ENCODE measurements at regions not wholly inside any gene's neighbourhood (a gene's known extent, or its start where the extent isn't known, plus 50 kb on each side); places are given as distances from the start of the nearest gene placed in this dataset.

DNA sequence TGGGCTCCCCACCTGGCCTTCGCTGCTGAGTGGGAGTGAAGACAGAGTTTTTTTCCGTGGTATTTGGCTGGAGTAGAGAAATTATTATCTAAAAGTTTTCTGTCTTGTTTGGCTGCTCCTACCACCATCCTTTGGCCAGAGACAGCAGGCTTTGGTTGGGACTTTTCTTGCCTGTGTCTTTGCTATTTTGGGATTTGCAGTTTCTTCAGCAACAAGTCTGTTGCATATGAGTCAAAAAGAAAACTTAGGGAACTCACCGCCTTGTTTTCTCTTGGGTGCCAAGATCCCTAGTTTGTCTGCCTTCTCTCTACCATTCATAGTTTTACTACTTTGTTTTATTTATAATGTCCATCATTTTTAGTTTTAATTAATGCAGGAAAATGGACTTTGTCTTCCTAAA lies 683.8 kb downstream of the DOK5 start:
- 82 to 91% (median 88%) methylated on average over 3 of the region's 3 CpGs for WGBS, 5 donors
- DNase-seq = no peak

DNA sequence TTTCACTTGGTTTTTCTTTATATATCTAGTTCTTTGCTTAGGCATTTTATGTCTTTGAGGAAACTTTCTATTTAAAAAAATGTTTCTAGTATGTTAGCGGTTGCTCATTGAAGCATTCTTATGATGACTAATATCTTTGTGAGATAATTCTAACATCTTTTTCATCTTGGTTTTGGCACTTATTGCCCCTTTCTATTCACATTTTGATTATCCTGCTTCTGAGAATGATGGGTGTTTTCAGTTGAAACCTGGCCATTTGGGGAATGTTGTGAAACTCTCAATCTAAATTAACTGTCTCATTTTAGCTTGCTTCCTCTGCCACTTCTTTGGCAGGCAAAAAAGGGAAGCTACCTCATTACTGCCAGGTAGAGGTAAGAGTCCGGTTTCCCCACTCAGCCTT lies 683.1 kb downstream of the DOK5 start:
- WGBS, 5 donors = 69 to 94% (median 94%) methylated on average over 2 of the region's 2 CpGs
- Histone ChIP-seq H3K4me3 (no peak overlapping the region), H3K4me1 (no peaks in the 10 kb centered on the region), H3K36me3 (no peaks in the 10 kb centered on the region), H3K27me3 (replicated peaks in 1 of 7) (no peaks in the 10 kb centered on the region), H3K27ac (no peak overlapping the region), H3K9me3 (peaks cover 0 to 30% (median 5%) of the 10 kb centered on the region in 8 donors)
- intact Hi-C loops (cut with DNase I; ENCODE audit: low total_unique reads) = no loop called here
- DNase-seq = no peak
- TF ChIP-seq POLR2A (IDR thresholded peaks at IDR 0.05) (no peak), POLR2AphosphoS5 (IDR thresholded peaks at IDR 0.05) (no peak)
- TF ChIP-seq, protein P1, sequence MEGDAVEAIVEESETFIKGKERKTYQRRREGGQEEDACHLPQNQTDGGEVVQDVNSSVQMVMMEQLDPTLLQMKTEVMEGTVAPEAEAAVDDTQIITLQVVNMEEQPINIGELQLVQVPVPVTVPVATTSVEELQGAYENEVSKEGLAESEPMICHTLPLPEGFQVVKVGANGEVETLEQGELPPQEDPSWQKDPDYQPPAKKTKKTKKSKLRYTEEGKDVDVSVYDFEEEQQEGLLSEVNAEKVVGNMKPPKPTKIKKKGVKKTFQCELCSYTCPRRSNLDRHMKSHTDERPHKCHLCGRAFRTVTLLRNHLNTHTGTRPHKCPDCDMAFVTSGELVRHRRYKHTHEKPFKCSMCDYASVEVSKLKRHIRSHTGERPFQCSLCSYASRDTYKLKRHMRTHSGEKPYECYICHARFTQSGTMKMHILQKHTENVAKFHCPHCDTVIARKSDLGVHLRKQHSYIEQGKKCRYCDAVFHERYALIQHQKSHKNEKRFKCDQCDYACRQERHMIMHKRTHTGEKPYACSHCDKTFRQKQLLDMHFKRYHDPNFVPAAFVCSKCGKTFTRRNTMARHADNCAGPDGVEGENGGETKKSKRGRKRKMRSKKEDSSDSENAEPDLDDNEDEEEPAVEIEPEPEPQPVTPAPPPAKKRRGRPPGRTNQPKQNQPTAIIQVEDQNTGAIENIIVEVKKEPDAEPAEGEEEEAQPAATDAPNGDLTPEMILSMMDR (IDR thresholded peaks at IDR 0.05 in 8 of 11, conservative IDR thresholded peaks at IDR 0.05 in 3 of 11) = no peak

More for the DNA sequence above, 683.8 kb downstream of the DOK5 start:
- TF ChIP-seq POLR2AphosphoS5 (IDR thresholded peaks at IDR 0.05) = no peak
- TF ChIP-seq POLR2A (IDR thresholded peaks at IDR 0.05) = no peak
- TF ChIP-seq, protein P1 (IDR thresholded peaks at IDR 0.05 in 8 of 11, conservative IDR thresholded peaks at IDR 0.05 in 3 of 11) = no peak
- H3K36me3 ChIP-seq = no peaks in the 10 kb centered on the region
- no peak overlapping the region for H3K4me3 ChIP-seq
- no peaks in the 10 kb centered on the region for H3K4me1 ChIP-seq
- intact Hi-C loops (cut with DNase I; ENCODE audit: low total_unique reads) = no loop called here
- peaks cover 0 to 28% (median 5%) of the 10 kb centered on the region in 8 donors for H3K9me3 ChIP-seq
- H3K27me3 ChIP-seq (replicated peaks in 1 of 7) = no peaks in the 10 kb centered on the region
- H3K27ac ChIP-seq = no peak overlapping the region

DNA sequence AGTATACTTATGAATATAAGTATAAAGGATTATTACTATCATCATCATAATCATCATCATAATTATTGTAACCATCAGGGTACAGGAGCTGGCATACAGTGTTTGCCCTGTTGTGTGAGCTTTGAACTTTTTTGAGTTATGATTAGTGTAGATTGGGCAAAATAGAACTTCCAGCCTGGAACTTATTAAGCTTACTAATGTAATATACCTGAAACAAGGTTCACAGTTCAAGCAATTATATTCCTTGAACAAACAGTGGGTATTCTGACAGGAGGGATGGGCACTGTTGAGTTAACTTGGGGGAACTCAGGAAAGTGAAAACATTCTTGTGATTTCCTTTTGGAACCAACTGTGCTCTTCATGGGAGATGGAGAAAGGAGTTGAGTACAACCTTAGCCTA lies 680.0 kb downstream of the DOK5 start:
- Histone ChIP-seq H3K27me3 (replicated peaks in 1 of 7) (no peaks in the 10 kb centered on the region), H3K36me3 (no peaks in the 10 kb centered on the region), H3K9me3 (peaks cover 0 to 30% (median 5%) of the 10 kb centered on the region in 8 donors), H3K4me1 (no peaks in the 10 kb centered on the region), H3K4me3 (no peak overlapping the region), H3K27ac (no peak overlapping the region)
- no peak for TF ChIP-seq POLR2AphosphoS5 (IDR thresholded peaks at IDR 0.05)
- TF ChIP-seq, protein P1 (IDR thresholded peaks at IDR 0.05 in 8 of 11, conservative IDR thresholded peaks at IDR 0.05 in 3 of 11) = no peak
- no peak for TF ChIP-seq POLR2A (IDR thresholded peaks at IDR 0.05)
- intact Hi-C loops (cut with DNase I; ENCODE audit: low total_unique reads) = no loop called here
- no peak for DNase-seq

DNA sequence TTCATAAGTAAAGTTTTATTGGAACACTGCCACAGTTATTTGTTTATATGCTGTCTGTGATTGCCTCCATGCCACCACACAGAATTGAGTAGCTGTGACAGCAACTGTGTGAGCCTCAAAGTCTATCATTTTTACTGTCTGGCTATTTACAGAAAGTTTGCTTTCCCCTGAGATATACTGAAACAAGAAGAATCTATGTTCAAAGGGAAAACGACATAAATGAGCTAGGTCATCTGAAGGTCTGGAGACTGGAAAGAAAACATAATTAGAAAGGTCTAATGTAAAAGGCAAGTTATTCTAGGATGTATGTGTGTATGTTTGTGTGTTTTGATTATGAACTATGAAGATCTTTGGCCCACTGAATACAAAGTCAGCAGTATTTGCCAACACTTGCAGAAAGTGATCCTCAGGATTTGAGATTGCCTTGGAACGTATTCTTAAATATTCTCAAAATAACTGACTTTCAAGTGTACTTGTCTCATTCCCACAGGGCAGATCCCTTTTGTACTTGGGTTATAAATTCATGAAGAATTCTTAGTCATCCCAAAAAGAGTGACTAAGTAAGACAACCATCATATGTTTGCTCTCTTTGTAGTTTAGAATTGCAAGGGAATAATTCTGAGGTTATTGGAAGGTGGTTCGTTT lies 677.7 kb downstream of the DOK5 start:
- intact Hi-C loops (cut with DNase I; ENCODE audit: low total_unique reads) = no loop called here
- TF ChIP-seq POLR2A (IDR thresholded peaks at IDR 0.05) (no peak), POLR2AphosphoS5 (IDR thresholded peaks at IDR 0.05) (no peak)
- TF ChIP-seq, protein P1 (IDR thresholded peaks at IDR 0.05 in 8 of 11, conservative IDR thresholded peaks at IDR 0.05 in 3 of 11) = no peak
- H3K27me3 ChIP-seq (replicated peaks in 1 of 7) = no peaks in the 10 kb centered on the region
- no peaks in the 10 kb centered on the region for H3K36me3 ChIP-seq
- no peak overlapping the region for H3K4me3 ChIP-seq
- no peak for DNase-seq
- H3K27ac ChIP-seq = no peak overlapping the region
- peaks cover 0 to 18% (median 1%) of the 10 kb centered on the region in 8 donors for H3K9me3 ChIP-seq
- H3K4me1 ChIP-seq = no peaks in the 10 kb centered on the region
- 61 to 74% (median 63%) methylated on average over 3 of the region's 3 CpGs for WGBS, 5 donors

Measured in spleen (tissue), 11 donors.